GM11168 (cell line): ENCODE measurements at regions not wholly inside any gene's neighbourhood (a gene's known extent, or its start where the extent isn't known, plus 50 kb on each side); places are given as distances from the start of the nearest gene placed in this dataset.

ENCODE experiments used
- in situ Hi-C: fragments of 300-500 bp; cut with MboI; formaldehyde crosslinking; loops from one replicate; pipeline ENCODE4 v1.12.0; 2022; ENCODE audit warnings: low sequenced_read_pairs; ENCODE audit not compliant: unreplicated experiment

DNA sequence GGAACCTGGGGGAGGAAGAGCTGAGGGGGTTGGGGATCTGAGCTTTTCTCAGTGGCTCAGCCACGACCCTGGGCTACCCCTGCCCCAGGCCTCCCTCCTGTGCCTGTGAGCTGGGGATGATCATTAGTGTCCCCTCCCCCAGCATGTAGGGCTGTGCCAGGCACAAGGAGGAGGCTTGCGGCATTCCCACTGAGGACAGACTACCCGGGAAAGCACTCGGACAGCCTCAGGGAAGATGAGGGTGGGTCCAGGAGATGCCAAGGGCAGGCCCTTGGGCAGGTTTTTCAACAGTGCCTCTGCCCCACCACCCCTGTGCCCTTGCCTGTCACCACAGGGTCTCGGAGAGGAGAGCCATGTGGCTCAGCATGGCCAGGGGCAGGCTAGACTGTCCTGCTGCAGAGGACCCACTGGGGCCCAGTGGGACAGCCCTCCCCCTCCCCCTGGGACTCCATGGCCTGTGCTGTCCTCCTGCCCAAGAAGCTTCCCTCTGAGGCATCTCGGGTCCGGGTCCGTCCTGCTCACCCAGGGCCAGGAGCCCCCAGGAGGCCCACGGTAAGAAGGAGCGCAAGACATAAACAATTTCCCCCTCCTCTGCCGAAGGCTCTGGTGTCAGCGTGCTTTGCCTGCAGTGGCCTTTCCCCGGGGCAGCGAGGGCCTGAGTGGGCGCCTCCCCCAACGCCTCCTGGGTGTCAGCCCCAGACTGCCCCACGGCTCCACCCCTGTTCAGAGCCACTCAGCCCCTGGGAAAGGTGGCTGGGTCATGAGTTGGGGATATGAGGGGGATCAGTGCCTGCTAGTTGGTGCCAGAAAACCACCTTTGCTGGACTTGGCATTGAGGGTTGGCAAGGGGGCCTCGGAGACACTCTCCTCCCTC is 192.5 kb downstream of the GOLGA6L6 start:
- in situ Hi-C loops: loop anchor here (25.0 kb wide), 1 partner anchor 788 kb away; no protein-coding TSS in a partner anchor

- in situ Hi-C loops: loop anchor here (25.0 kb wide), 1 partner anchor 789 kb away; no protein-coding TSS in a partner anchor
These were observed 193.2 kb downstream of the GOLGA6L6 start for GRCh38 chr15:20348291-20348899.

DNA sequence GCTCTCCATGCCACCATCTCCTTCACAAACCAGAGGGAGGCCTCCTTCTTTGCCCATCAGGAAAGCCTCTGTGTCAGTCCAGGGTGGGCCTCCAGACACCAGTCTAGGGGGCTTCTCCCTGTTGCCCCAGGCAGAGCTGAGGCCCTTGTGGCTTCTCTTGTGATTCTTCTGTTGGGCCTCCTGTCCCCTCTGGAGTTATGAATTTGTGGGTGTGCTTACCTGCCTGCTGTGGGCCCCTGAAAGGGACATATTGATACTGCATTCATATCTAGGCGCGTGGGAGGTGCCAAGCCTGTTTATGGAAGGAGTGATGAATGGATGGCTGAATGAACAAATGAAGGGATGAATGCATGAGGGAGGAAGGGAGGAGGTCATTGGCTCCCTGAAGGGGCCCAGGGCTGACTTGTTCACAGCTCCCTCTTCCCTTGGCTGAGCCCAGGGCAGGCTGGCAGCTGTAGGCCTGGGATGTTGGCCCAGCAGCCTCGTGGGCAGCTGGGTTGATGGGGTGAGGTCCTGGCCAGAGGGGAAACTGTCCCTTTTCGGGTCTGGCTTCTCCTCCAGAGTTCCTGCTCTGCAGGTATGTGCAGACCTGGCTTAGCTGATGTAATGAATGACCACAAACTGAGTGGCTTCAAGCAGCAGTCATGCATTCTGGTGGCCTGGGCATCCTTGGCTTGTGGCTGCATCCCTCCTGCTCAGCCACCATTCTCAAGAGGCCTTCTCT is 195.4 kb downstream of the GOLGA6L6 start:
- in situ Hi-C loops: loop anchor here (25.0 kb wide), 1 partner anchor 791 kb away; no protein-coding TSS in a partner anchor

DNA sequence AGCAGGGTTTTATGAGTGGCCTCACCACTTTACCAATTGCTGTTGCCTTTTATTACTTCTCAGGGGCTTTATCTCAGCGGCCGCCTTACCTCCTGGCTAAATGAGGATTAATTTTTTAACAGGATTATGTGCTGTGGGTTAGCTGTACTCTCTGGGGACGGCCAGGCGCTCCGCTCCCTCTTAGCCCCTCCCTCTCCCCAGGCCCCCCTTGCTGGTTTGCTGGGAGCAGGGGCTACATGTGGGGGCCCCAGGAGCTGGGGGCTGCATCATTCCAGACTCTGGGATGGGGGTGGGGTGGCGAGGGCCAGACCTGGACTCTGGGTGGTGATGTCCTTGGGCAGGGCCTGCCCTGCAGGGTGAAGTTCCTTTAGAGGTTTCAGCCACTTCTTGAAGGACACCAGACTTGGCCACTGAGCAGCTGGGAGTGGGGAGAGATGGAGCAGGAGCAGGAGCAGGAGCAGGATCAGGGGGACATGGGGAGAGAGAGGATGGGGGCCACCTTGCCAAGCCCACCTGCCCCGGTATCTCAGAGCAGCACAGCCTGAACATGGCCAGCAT is 196.1 kb downstream of the GOLGA6L6 start:
- in situ Hi-C loops: loop anchor here (25.0 kb wide), 1 partner anchor 792 kb away; no protein-coding TSS in a partner anchor

DNA sequence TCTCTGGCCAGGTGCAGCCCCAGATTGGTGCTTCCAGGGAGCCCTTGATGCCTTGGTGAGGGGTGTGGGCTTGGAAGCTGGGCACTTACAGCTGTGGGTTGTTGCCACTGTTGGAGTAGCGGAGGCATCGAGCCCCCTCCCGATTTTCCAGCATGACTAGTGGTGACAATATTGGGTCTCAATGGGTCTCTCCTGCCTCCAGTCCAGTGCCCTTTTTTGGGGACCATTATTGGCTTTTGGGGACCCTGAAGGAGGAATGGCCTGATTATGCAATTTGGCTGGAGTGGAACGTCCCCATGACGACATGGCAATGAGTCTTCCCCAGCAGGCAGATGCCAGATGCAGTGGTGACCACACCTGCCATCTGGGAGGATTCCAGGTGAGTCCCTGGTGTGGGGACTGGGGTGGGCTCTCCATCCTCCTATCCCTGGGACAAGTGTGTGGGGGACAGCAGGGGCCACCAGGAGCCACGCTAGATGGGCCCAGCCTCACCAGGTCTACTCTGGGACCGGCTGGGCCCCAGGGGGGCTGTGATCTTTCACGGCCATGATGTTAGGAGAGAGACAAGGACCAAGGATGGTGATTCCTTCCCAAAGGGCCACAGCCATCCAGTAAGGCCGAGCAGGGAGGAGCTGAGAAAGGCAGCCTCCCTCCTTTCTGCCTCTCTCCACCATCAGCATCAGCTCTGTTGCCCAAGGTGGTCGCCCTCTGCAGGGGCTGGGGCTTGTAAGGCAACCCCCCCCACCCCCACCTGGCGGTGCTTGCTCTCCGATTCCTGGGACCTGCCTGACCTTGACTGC is 196.8 kb downstream of the GOLGA6L6 start:
- in situ Hi-C loops: loop anchor here (25.0 kb wide), 1 partner anchor 792 kb away; no protein-coding TSS in a partner anchor

DNA sequence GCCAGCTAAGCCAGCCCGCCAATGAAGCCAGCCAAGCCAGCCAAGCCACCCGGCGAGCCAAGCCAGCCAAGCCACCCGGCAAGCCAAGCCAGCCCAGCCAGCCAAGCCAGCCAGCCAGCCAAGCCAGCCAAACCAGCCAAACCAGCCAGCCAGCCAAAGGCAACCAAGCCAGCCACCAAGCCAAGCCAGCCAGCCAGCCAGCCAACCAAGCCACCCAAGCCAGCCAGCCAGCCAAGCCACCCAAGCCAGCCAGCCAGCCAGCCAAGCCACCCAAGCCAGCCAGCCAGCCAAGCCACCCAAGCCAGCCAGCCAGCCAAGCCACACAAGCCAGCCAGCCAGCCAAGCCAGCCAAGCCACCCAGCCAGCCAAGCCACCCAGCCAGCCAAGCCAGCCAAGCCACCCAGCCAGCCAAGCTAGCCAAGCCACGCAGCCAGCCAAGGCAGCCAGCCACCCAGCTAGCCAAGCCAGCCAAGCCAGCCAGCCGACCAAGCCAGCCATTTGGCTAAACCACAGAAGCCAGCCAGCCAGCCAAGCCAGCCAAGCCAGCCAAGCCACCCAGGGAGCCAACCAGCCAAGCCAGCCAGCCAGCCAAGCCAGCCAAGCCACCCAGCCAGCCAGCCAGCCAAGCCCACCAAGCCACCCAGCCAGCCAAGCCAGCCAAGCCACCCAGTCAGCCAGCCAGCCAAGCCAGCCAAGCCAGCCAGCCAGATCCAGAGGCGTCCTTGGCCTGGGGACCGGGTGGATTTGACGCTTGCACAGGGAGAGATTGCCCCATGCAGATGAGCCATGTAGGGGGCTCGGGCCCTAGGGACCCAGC is 198.0 kb downstream of the GOLGA6L6 start:
- in situ Hi-C loops: loop anchor here (25.0 kb wide), 1 partner anchor 794 kb away; no protein-coding TSS in a partner anchor

- in situ Hi-C loops: loop anchor here (25.0 kb wide), 1 partner anchor 795 kb away; no protein-coding TSS in a partner anchor
These were observed 198.8 kb downstream of the GOLGA6L6 start for GRCh38 chr15:20342601-20343394.

- in situ Hi-C loops: loop anchor here (25.0 kb wide), 1 partner anchor 795 kb away; no protein-coding TSS in a partner anchor
These were observed 199.5 kb downstream of the GOLGA6L6 start for GRCh38 chr15:20341901-20342600.

DNA sequence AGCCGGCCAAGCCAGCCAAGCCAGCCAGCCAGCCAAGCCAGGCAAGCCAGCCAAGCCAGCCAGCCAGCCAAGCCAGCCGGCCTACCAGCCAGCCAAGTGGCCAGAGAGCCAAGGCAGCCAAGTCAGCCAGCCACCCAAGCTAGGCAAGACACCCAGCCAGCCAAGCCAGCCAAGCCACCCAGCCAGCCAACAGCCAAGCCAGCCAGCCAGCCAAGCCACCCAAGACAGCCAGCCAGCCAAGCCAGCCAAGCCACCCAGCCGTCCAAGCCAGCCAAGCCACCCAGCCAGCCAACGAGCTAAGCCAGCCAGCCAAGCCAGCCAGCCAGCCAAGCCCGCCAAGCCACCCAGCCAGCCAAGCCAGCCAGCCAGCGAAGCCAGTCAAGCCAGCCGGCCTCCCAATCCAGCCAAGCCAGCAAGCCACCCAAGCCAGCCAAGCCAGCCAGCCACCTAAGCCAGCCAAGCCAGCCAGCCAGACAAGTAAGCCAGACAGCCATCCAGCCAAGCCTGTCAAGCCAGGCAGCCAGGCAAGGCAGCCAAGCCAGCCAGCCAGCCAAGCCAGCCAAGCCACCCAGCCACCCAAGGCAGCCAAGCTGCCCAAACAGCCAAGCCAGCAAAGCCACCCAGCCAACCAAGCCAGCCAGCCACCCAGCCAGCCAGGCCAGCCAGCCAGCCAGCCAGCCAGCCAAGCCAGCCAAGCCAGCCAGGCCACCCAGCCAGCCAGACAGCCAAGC is 200.5 kb downstream of the GOLGA6L6 start:
- in situ Hi-C loops: loop anchor here (25.0 kb wide), 1 partner anchor 796 kb away; no protein-coding TSS in a partner anchor

DNA sequence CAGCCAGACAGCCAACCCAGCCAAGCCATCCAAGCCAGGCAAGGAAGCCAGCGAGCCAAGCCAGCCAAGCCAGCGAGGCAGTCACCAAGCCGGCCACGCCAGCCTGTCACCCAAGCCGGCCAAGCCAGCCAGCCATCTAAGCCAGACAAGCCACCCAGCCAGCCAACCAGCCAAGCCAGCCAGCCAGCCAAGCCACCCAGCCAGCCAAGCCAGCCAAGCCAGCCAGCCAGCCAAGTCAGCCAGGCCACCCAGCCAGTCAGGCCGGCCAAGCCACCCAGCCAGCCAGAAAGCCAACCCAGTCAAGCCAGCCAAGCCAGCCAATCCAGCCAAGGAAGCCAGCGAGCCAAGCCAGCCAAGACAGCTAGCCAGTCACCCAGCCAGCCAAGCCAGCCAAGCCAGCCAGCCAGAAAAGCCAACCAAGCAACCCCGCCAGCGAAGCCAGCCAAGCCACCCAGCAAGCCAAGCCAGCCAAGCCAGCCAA is 201.2 kb downstream of the GOLGA6L6 start:
- in situ Hi-C loops: loop anchor here (25.0 kb wide), 1 partner anchor 797 kb away; no protein-coding TSS in a partner anchor

GRCh38 chr15:20339086-20339791 is 202.4 kb downstream of the GOLGA6L6 start:
- in situ Hi-C loops: loop anchor here (25.0 kb wide), 1 partner anchor 798 kb away; no protein-coding TSS in a partner anchor

DNA sequence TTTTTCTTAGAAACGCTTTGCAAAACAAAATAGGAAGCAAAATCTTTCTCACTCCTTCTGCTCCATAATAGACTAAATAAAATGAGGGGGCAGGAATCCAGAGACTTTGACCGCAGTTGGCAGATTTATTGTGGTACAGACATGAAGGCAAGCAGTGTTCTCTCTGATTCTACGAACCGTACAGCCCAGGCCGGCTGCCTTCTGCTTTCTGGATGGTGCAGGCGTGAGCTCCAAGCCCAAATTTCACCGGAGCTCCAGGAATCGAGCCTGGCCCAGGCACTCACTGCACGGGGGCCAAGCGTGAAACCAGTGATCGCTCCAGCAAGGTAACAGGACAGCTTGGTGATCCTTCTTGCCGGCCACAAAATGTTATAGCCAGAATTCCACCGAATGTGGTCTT is 202.9 kb downstream of the GOLGA6L6 start:
- in situ Hi-C loops: loop anchor here (25.0 kb wide), 1 partner anchor 799 kb away; no protein-coding TSS in a partner anchor

GRCh38 chr15:20337238-20337637 is 204.4 kb downstream of the GOLGA6L6 start:
- in situ Hi-C loops: loop anchor here (25.0 kb wide), 1 partner anchor 800 kb away; no protein-coding TSS in a partner anchor

- in situ Hi-C loops: loop anchor here (25.0 kb wide), 1 partner anchor 803 kb away; no protein-coding TSS in a partner anchor
These were observed 207.1 kb downstream of the GOLGA6L6 start for GRCh38 chr15:20334451-20334850.

DNA sequence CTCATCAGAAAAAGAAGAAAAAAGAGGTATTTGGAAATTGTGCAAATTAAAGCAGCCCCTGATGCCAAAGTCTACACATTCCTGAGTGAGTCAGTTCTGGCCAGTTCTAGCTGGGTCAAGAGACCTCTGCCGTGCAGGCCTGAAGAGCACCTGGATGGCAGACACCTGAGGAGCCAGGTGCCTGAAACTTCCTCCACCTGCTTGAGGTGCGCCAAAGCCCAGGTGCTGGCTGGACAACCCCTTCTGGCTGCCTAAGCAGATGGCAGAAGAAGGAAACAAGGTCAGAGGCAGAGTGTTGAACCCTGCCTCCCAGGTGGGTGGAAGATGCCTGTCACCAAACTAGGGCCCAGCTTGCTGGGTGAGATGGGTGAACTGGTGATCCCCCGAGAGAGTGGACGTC is 215.8 kb downstream of the GOLGA6L6 start:
- in situ Hi-C loops: loop anchor here (25.0 kb wide), 1 partner anchor 812 kb away; no protein-coding TSS in a partner anchor
